Colonic mucosa (tissue), 4 donors: ENCODE measurements at regions not wholly inside any gene's neighbourhood (a gene's known extent, or its start where the extent isn't known, plus 50 kb on each side); places are given as distances from the start of the nearest gene placed in this dataset.

ENCODE experiments used
- DNase-seq: peaks from one replicate; pipeline ENCODE4 v3.0.0-alpha.2; 2020
- H3K27ac ChIP-seq: fragments of 200-600 bp; one replicate; pipeline ENCODE4 v1.8.0; 2021
- H3K27me3 ChIP-seq: fragments of 200-600 bp; one replicate; pipeline ENCODE4 v1.8.0; 2021
- H3K36me3 ChIP-seq: fragments of 200-600 bp; one replicate; pipeline ENCODE4 v1.8.0; 2021
- H3K4me1 ChIP-seq: fragments of 200-600 bp; one replicate; pipeline ENCODE4 v1.8.0; 2021; ENCODE audit warnings: mild to moderate bottlenecking
- H3K4me3 ChIP-seq: fragments of 200-600 bp; one replicate; pipeline ENCODE4 v1.8.0; 2021
- H3K9ac ChIP-seq, 2 donors: one replicate each; pipeline ENCODE4 v1.7.0; 2013; ENCODE audit warnings: control low read depth in 2 of 2, low read depth in 2 of 2, low read length in 2 of 2
- H3K9me3 ChIP-seq: fragments of 200-600 bp; one replicate; pipeline ENCODE4 v1.8.0; 2021
- intact Hi-C: fragments of 100-400 bp; cut with DNase I; formaldehyde crosslinking; loops from one replicate; pipeline ENCODE4 v1.14.1; 2022
- TF ChIP-seq, protein P1 (sequence below): fragments of 200-600 bp; IDR thresholded peaks from one replicate; pipeline ENCODE4 v1.8.0; 2022; ENCODE audit warnings: antibody characterized with exemption, mild to moderate bottlenecking
- donor health status: healthy.
- donor health status: DM: no; HTN: no; CAD: no.
- donor health status: DM: no; HTN: no; CAD: no.

DNA sequence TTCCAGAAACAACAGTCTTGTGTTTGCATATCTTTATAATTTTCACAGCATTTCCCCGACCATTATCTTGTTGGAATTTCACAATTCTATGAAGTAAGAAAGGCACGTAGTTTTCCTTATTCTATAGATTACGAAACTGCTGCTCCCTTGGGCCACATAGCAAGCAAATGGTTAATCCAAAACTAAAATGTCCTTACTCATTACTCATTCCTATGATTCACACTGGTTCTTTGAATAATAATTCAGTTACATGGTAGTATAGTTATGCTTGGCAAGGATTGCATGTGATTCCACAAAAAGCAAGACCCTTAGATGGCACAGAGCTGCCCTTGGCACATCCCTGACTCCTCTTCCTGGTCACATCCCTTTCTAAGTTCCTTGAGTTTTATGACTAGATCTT lies 51.2 kb downstream of the OR13H1 start:
- Histone ChIP-seq H3K9ac (no peak overlapping the region), H3K27ac (no peak overlapping the region), H3K4me3 (no peak overlapping the region), H3K36me3 (no peaks in the 10 kb centered on the region), H3K9me3 (no peaks in the 10 kb centered on the region), H3K4me1 (no peaks in the 10 kb centered on the region), H3K27me3 (peaks cover under 1% of the 10 kb centered on the region)
- TF ChIP-seq, protein P1, sequence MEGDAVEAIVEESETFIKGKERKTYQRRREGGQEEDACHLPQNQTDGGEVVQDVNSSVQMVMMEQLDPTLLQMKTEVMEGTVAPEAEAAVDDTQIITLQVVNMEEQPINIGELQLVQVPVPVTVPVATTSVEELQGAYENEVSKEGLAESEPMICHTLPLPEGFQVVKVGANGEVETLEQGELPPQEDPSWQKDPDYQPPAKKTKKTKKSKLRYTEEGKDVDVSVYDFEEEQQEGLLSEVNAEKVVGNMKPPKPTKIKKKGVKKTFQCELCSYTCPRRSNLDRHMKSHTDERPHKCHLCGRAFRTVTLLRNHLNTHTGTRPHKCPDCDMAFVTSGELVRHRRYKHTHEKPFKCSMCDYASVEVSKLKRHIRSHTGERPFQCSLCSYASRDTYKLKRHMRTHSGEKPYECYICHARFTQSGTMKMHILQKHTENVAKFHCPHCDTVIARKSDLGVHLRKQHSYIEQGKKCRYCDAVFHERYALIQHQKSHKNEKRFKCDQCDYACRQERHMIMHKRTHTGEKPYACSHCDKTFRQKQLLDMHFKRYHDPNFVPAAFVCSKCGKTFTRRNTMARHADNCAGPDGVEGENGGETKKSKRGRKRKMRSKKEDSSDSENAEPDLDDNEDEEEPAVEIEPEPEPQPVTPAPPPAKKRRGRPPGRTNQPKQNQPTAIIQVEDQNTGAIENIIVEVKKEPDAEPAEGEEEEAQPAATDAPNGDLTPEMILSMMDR: no peak
- DNase-seq: no peak
- intact Hi-C loops: no loop called here

DNA sequence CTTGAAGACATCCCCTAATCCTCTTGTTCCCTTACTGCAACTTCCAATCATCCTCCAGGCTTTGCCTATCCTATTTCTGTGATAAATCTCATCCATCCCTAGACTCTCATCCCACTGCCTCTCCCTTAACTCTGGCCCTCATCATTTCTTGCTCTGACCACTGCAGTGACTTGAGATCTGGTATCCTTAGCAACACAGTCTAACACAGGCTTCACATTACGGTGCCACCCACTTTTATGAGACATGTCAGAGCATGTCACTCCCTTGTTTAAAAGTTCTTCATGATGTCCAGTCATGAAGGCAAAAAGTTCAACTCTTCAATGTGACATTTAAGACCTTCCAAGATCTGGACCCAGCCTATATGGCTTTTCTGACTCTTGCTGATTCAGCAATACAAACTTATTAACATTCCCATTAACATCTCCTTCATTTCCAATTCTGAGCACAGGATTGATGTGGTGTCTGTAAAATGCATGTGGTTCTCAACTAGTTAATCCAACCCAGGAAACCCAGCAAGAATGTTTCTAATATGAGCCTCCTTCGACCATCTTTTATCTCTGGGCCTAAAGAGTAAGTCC lies 64.0 kb downstream of the OR13H1 start:
- no peaks in the 10 kb centered on the region for H3K27me3 ChIP-seq
- H3K36me3 ChIP-seq: no peaks in the 10 kb centered on the region
- no peak overlapping the region for H3K9ac ChIP-seq
- no peaks in the 10 kb centered on the region for H3K9me3 ChIP-seq
- intact Hi-C loops: no loop called here
- no peak for DNase-seq
- H3K4me3 ChIP-seq: no peak overlapping the region
- H3K4me1 ChIP-seq: no peaks in the 10 kb centered on the region
- no peak overlapping the region for H3K27ac ChIP-seq
- TF ChIP-seq, protein P1: no peak

DNA sequence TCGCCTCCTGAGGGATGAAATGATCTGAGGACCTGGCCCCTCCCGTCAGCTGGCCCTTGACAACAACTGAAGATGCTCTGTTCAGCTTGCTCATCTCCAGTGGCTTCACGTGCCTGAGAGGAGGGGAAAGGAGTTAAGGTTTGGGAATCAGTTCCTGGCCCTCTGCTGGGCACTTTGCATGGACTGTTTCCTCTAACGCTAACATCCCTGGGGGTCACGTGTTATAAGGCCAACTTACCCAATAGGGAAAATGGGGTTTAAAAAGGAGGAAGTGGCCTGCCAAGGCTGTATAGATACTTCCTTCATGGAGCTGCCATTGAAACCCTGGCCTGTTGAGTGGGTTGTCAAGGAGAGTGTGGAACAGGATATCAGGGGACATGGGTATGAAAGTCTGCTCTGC lies 65.6 kb downstream of the OR13H1 start:
- Histone ChIP-seq H3K9me3 (no peaks in the 10 kb centered on the region), H3K4me3 (no peak overlapping the region), H3K27me3 (no peaks in the 10 kb centered on the region), H3K36me3 (no peaks in the 10 kb centered on the region), H3K27ac (no peak overlapping the region), H3K4me1 (no peaks in the 10 kb centered on the region), H3K9ac (no peak overlapping the region)
- intact Hi-C loops: no loop called here
- no peak for DNase-seq
- TF ChIP-seq, protein P1: no peak

DNA sequence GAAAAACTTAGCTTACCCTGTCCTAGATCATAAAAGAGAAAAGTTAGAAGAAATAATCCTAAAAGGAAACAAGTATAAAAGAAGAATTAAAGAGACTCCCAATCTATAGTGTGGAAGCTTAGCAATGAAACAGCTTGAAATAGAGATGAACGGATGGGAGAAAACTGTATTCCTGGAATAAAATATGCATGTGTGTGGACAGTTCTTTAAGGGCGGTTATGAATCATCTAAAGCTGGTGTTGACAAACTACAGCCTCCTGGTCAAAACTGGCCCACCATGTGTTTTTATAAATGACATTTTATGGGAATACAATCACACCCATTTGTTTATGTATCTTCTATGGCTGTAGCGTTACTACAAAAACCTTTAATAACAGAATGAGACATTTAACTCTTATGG lies 69.4 kb downstream of the OR13H1 start:
- intact Hi-C loops: no loop called here
- TF ChIP-seq, protein P1: no peak
- no peaks in the 10 kb centered on the region for H3K9me3 ChIP-seq
- no peak for DNase-seq
- no peak overlapping the region for H3K27ac ChIP-seq
- no peaks in the 10 kb centered on the region for H3K36me3 ChIP-seq
- no peak overlapping the region for H3K9ac ChIP-seq
- no peak overlapping the region for H3K4me3 ChIP-seq
- H3K4me1 ChIP-seq: no peaks in the 10 kb centered on the region
- no peaks in the 10 kb centered on the region for H3K27me3 ChIP-seq

DNA sequence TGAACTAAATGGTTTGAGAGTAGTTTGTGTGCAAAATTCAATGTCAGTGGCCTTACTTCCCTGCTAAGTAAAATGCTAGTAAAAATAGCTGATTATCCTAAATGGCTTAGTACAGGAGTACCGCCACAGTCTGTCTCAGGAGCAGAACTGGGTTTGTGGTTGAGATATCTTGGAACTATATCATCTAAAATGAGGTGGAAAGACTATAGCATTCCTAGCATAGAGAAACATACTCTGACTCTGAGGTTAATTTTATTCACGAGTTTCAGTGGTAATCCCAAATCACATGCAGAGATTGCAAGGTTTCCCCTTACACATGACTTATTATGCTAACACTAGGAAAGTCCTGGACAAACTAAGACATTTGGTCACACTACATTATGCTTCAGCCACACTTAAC lies 70.4 kb downstream of the OR13H1 start:
- intact Hi-C loops: no loop called here
- Histone ChIP-seq H3K27me3 (no peaks in the 10 kb centered on the region), H3K9me3 (no peaks in the 10 kb centered on the region), H3K4me3 (no peak overlapping the region), H3K36me3 (no peaks in the 10 kb centered on the region), H3K4me1 (no peaks in the 10 kb centered on the region), H3K27ac (no peak overlapping the region), H3K9ac (no peak overlapping the region)
- TF ChIP-seq, protein P1: no peak
- DNase-seq: no peak
